ENCODE measurements at regions not wholly inside any gene's neighbourhood (a gene's known extent, or its start where the extent isn't known, plus 50 kb on each side); places are given as distances from the start of the nearest gene placed in this dataset.

GRCh38 chr2:15757820-15758586 lies 166.3 kb downstream of the DDX1 start:
- ATAC-seq = no peak

DNA sequence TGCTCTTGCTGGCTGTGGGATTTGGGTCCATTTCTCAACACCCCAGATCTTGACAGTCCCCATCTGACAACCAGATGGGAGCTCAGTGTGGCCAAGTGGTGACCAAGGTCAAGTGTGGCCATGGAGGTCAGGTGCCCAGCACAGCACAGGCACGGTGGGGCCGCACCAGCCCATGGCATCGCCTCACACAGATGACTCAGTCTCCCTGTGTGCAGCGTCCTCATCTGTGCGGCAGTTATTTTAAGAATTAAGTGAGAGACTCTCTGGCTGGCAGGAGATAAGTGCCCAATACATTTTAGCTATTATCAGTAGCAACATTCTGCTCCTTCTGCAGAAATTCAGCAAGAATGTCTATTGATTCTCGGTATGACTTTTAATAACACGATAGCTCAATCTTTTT lies 167.2 kb downstream of the DDX1 start:
- peaks cover 3% of the 10 kb centered on the region; the same call in 1 of the 2 replicates for H3K36me3 Mint-ChIP-seq
- no peak for DNase-seq (ENCODE audit: low spot score)
- no peak overlapping the region for H3K4me3 Mint-ChIP-seq
- H3K27me3 Mint-ChIP-seq (ENCODE audit: low read depth) = no peaks in the 10 kb centered on the region
- no peak for ATAC-seq
- H3K4me1 Mint-ChIP-seq = peaks cover 14% of the 10 kb centered on the region
- ChIA-PET CTCF (interaction anchor here (2.6 kb wide), 1 partner anchor 10 kb away, joined by 12 read pairs; no protein-coding TSS in a partner anchor), POLR2A (no interaction called here)
- H3K27ac Mint-ChIP-seq = no peak overlapping the region
- H3K9me3 Mint-ChIP-seq = peaks cover 16% of the 10 kb centered on the region
- no peak for TF ChIP-seq SP1 (CRISPR knock-in tag; conservative IDR thresholded peaks at IDR 0.05)
- no peak for TF ChIP-seq ZBTB21 (CRISPR knock-in tag; IDR thresholded peaks at IDR 0.05; ENCODE audit: borderline replicate concordance)
- no peak for TF ChIP-seq AFF4 (CRISPR knock-in tag; IDR thresholded peaks at IDR 0.05; ENCODE audit: borderline replicate concordance)
- no peak for TF ChIP-seq NFATC4 (CRISPR knock-in tag; IDR thresholded peaks at IDR 0.05)
- no peak for TF ChIP-seq TEAD1 (CRISPR knock-in tag; IDR thresholded peaks at IDR 0.05)
- TF ChIP-seq, protein P1, sequence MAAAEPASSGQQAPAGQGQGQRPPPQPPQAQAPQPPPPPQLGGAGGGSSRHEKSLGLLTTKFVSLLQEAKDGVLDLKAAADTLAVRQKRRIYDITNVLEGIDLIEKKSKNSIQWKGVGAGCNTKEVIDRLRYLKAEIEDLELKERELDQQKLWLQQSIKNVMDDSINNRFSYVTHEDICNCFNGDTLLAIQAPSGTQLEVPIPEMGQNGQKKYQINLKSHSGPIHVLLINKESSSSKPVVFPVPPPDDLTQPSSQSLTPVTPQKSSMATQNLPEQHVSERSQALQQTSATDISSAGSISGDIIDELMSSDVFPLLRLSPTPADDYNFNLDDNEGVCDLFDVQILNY (CRISPR knock-in tag; IDR thresholded peaks at IDR 0.05) = no peak
- TF ChIP-seq GRHL2 (CRISPR knock-in tag; IDR thresholded peaks at IDR 0.05; ENCODE audit: insufficient replicate concordance, severe bottlenecking) = no peak
- TF ChIP-seq, protein P2, sequence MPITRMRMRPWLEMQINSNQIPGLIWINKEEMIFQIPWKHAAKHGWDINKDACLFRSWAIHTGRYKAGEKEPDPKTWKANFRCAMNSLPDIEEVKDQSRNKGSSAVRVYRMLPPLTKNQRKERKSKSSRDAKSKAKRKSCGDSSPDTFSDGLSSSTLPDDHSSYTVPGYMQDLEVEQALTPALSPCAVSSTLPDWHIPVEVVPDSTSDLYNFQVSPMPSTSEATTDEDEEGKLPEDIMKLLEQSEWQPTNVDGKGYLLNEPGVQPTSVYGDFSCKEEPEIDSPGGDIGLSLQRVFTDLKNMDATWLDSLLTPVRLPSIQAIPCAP (CRISPR knock-in tag; IDR thresholded peaks at IDR 0.05) = no peak

More at GRCh38 chr2:15757820-15758586, 166.3 kb downstream of the DDX1 start:
- no peaks in the 10 kb centered on the region for H3K27me3 Mint-ChIP-seq (ENCODE audit: low read depth)
- POLR2A ChIA-PET = no interaction called here
- CTCF ChIA-PET = interaction anchor here (1.9 kb wide), 1 partner anchor 10 kb away, joined by 4 read pairs; no protein-coding TSS in a partner anchor
- peaks cover 10% of the 10 kb centered on the region for H3K4me1 Mint-ChIP-seq
- TF ChIP-seq ZNF219 (CRISPR knock-in tag; IDR thresholded peaks at IDR 0.05; ENCODE audit: borderline replicate concordance) = no peak
- no peak for TF ChIP-seq ZNF512 (CRISPR knock-in tag; IDR thresholded peaks at IDR 0.05; ENCODE audit: borderline replicate concordance)
- TF ChIP-seq CDX4 (CRISPR knock-in tag; IDR thresholded peaks at IDR 0.05; ENCODE audit: borderline replicate concordance) = no peak
- no peak for TF ChIP-seq KAT7 (CRISPR knock-in tag; IDR thresholded peaks at IDR 0.05; ENCODE audit: borderline replicate concordance)
- TF ChIP-seq ZNF671 (CRISPR knock-in tag; IDR thresholded peaks at IDR 0.05) = no peak
- TF ChIP-seq ZNF423 (CRISPR knock-in tag; IDR thresholded peaks at IDR 0.05) = no peak
- no peak for TF ChIP-seq NR3C1 (CRISPR knock-in tag; conservative IDR thresholded peaks at IDR 0.05; ENCODE audit: low read depth)
- no peak for TF ChIP-seq FOXK1 (CRISPR knock-in tag; IDR thresholded peaks at IDR 0.05)
- no peak for TF ChIP-seq ZNF425 (CRISPR knock-in tag; conservative IDR thresholded peaks at IDR 0.05)
- no peak for TF ChIP-seq ATF2 (CRISPR knock-in tag; IDR thresholded peaks at IDR 0.05; ENCODE audit: borderline replicate concordance, low read depth)
- TF ChIP-seq JUN (CRISPR knock-in tag; IDR thresholded peaks at IDR 0.05) = no peak
- H3K9me3 Mint-ChIP-seq = peaks cover 16% of the 10 kb centered on the region
- H3K4me3 Mint-ChIP-seq = no peak overlapping the region
- H3K27ac Mint-ChIP-seq = no peak overlapping the region
- no peak for DNase-seq (ENCODE audit: low spot score)
- peaks cover 3% of the 10 kb centered on the region; the same call in 1 of the 2 replicates for H3K36me3 Mint-ChIP-seq
